Fibroblast of lung (primary cell): ENCODE measurements at regions not wholly inside any gene's neighbourhood (a gene's known extent, or its start where the extent isn't known, plus 50 kb on each side); places are given as distances from the start of the nearest gene placed in this dataset.

Source experiments
- DNase-seq, 2 donors: peaks; one replicate each; pipeline versions ENCODE4 v3.0.0 to v3.0.0-alpha.2; 2010; ENCODE audit warnings: low read depth in 2 of 2
- H2AFZ ChIP-seq: 2 replicates; pipeline ENCODE4 v1.5.1; 2012; ENCODE audit warnings: low read length, control low read depth, inconsistent platforms
- H3K27ac ChIP-seq: 2 replicates; pipeline ENCODE4 v1.5.1; 2011; ENCODE audit warnings: low read length, control low read depth; ENCODE audit not compliant: insufficient read depth
- H3K27me3 ChIP-seq: 2 replicates; pipeline ENCODE4 v1.5.1; 2011; ENCODE audit warnings: mild to moderate bottlenecking, low read length; ENCODE audit not compliant: control insufficient read depth, insufficient read depth
- H3K36me3 ChIP-seq: 2 replicates; pipeline ENCODE4 v1.5.1; 2011; ENCODE audit warnings: low read length; ENCODE audit not compliant: control insufficient read depth, insufficient read depth
- H3K4me1 ChIP-seq: 2 replicates; pipeline ENCODE4 v1.5.1; 2011; ENCODE audit warnings: low read length; ENCODE audit not compliant: control insufficient read depth, insufficient read depth; ENCODE audit errors: extremely low read depth
- H3K4me2 ChIP-seq: 2 replicates; pipeline ENCODE4 v1.5.1; 2011; ENCODE audit warnings: low read length, control low read depth; ENCODE audit not compliant: insufficient read depth; ENCODE audit errors: extremely low read depth
- H3K4me3 ChIP-seq, 4 experiments: fragments of 200-600 bp in 1 of 4; sonication (generic) in 1 of 4; replicated peaks in 1 of 4; 2 replicates each; pipeline ENCODE4 v1.5.1; 2011 to 2016; ENCODE audit warnings: low read length in 4 of 4, low read depth in 3 of 4, mild to moderate bottlenecking in 3 of 4, control low read depth in 2 of 4, inconsistent platforms in 1 of 4, mixed read lengths in 1 of 4; ENCODE audit not compliant: insufficient read depth in 1 of 4; ENCODE audit errors: control extremely low read depth in 1 of 4
- H3K79me2 ChIP-seq: 2 replicates; pipeline ENCODE4 v1.5.1; 2012; ENCODE audit warnings: mild to moderate bottlenecking, low read length, inconsistent platforms; ENCODE audit not compliant: control insufficient read depth, insufficient read depth
- H3K9ac ChIP-seq: 2 replicates; pipeline ENCODE4 v1.5.1; 2011; ENCODE audit warnings: mild to moderate bottlenecking, low read length, control low read depth; ENCODE audit not compliant: insufficient read depth
- H3K9me3 ChIP-seq: 2 replicates; pipeline ENCODE4 v1.5.1; 2012; ENCODE audit warnings: low read depth, low read length; ENCODE audit not compliant: control insufficient read depth, insufficient read depth
- H4K20me1 ChIP-seq: 2 replicates; pipeline ENCODE4 v1.5.1; 2011; ENCODE audit warnings: low read length; ENCODE audit not compliant: control insufficient read depth, insufficient read depth; ENCODE audit errors: extremely low read depth
- EZH2 ChIP-seq: IDR thresholded peaks from 2 replicates; pipeline ENCODE4 v1.5.1; 2012; ENCODE audit warnings: low read length, control low read depth, mild to moderate bottlenecking; ENCODE audit errors: missing control alignments
- TF ChIP-seq, protein P1 (sequence below), 2 donors: IDR thresholded peaks in 1 of 2; conservative IDR thresholded peaks in 1 of 2; 1 replicate in 1 of 2; 2 replicates in 1 of 2; pipeline ENCODE4 v1.5.1; 2011 to 2012; ENCODE audit warnings: low read length in 2 of 2, control low read depth in 1 of 2, inconsistent platforms in 1 of 2, low read depth in 1 of 2, mild to moderate bottlenecking in 1 of 2

GRCh38 chr2:88810488-88810887 lies 119.0 kb downstream of the RPIA start:
- no peaks in the 10 kb centered on the region for H3K27me3 ChIP-seq
- no peak overlapping the region for H3K4me3 ChIP-seq
- H2AFZ ChIP-seq, result no peak overlapping the region
- H3K4me1 ChIP-seq, result no peaks in the 10 kb centered on the region
- H4K20me1 ChIP-seq, result no peaks in the 10 kb centered on the region
- no peak overlapping the region for H3K27ac ChIP-seq
- H3K9me3 ChIP-seq, result no peaks in the 10 kb centered on the region
- H3K79me2 ChIP-seq, result no peaks in the 10 kb centered on the region
- H3K9ac ChIP-seq, result no peak overlapping the region
- DNase-seq, result no peak
- no peak for TF ChIP-seq EZH2
- TF ChIP-seq, protein P1, sequence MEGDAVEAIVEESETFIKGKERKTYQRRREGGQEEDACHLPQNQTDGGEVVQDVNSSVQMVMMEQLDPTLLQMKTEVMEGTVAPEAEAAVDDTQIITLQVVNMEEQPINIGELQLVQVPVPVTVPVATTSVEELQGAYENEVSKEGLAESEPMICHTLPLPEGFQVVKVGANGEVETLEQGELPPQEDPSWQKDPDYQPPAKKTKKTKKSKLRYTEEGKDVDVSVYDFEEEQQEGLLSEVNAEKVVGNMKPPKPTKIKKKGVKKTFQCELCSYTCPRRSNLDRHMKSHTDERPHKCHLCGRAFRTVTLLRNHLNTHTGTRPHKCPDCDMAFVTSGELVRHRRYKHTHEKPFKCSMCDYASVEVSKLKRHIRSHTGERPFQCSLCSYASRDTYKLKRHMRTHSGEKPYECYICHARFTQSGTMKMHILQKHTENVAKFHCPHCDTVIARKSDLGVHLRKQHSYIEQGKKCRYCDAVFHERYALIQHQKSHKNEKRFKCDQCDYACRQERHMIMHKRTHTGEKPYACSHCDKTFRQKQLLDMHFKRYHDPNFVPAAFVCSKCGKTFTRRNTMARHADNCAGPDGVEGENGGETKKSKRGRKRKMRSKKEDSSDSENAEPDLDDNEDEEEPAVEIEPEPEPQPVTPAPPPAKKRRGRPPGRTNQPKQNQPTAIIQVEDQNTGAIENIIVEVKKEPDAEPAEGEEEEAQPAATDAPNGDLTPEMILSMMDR (conservative IDR thresholded peaks at IDR 0.05 in 1 of 2, IDR thresholded peaks at IDR 0.05 in 1 of 2; ENCODE audit: low read depth in 1 of 2, low read length in 2 of 2), result no peak
- no peaks in the 10 kb centered on the region for H3K36me3 ChIP-seq
- H3K4me2 ChIP-seq, result no peak overlapping the region

DNA sequence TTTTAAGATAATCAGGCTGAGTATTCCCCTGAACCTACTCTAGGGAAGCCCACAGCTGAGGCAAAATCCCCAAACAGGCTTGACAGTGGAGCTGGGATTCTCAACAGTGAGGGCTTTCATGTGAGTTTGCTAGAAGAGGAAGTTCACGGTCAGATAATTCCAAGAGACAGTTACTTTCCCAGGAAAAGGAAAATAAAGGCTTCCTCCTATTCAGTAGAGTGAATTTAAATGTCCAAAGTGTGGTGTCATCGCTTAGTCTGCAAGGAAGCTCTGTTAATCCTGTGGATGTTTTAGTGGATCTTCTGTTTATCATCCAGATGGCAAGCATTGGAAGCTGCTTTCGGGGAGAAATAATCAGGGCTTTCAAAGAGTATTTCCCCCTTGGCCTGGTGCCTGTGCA lies 119.8 kb downstream of the RPIA start:
- Histone ChIP-seq H2AFZ (no peak overlapping the region), H3K9ac (no peak overlapping the region), H3K27me3 (no peaks in the 10 kb centered on the region), H4K20me1 (no peaks in the 10 kb centered on the region), H3K4me2 (no peak overlapping the region), H3K4me3 (no peak overlapping the region), H3K79me2 (no peaks in the 10 kb centered on the region), H3K36me3 (no peaks in the 10 kb centered on the region), H3K9me3 (no peaks in the 10 kb centered on the region), H3K27ac (no peak overlapping the region), H3K4me1 (no peaks in the 10 kb centered on the region)
- DNase-seq, result no peak
- no peak for TF ChIP-seq EZH2
- TF ChIP-seq, protein P1 (conservative IDR thresholded peaks at IDR 0.05 in 1 of 2, IDR thresholded peaks at IDR 0.05 in 1 of 2; ENCODE audit: low read depth in 1 of 2, low read length in 2 of 2), result no peak

GRCh38 chr2:88811681-88812080 lies 120.2 kb downstream of the RPIA start:
- H2AFZ ChIP-seq, result no peak overlapping the region
- H3K27ac ChIP-seq, result no peak overlapping the region
- TF ChIP-seq EZH2, result no peak
- TF ChIP-seq, protein P1 (conservative IDR thresholded peaks at IDR 0.05 in 1 of 2, IDR thresholded peaks at IDR 0.05 in 1 of 2; ENCODE audit: low read depth in 1 of 2, low read length in 2 of 2), result no peak
- DNase-seq, result no peak
- no peaks in the 10 kb centered on the region for H3K27me3 ChIP-seq
- no peak overlapping the region for H3K4me2 ChIP-seq
- H4K20me1 ChIP-seq, result no peaks in the 10 kb centered on the region
- H3K9me3 ChIP-seq, result no peaks in the 10 kb centered on the region
- H3K79me2 ChIP-seq, result no peaks in the 10 kb centered on the region
- no peaks in the 10 kb centered on the region for H3K4me1 ChIP-seq
- no peaks in the 10 kb centered on the region for H3K36me3 ChIP-seq
- H3K9ac ChIP-seq, result no peak overlapping the region
- H3K4me3 ChIP-seq, result no peak overlapping the region
